ENCODE measurements at regions not wholly inside any gene's neighbourhood (a gene's known extent, or its start where the extent isn't known, plus 50 kb on each side); places are given as distances from the start of the nearest gene placed in this dataset.

GRCh38 chr7:53602817-53603418 lies 567.5 kb downstream of the POM121L12 start:
- TF ChIP-seq RAD21 (IDR thresholded peaks at IDR 0.05; ENCODE audit: insufficient read depth, low read depth, low read length) = no peak
- no peak for TF ChIP-seq NFYB (IDR thresholded peaks at IDR 0.05; ENCODE audit: insufficient read depth, low read depth, low read length)
- no peak for TF ChIP-seq POLR2A (IDR thresholded peaks at IDR 0.05; ENCODE audit: low read depth, low read length)
- TF ChIP-seq USF1 (IDR thresholded peaks at IDR 0.05; ENCODE audit: borderline replicate concordance, extremely low read length, insufficient read depth, low read depth, low read length) = no peak
- no peak for TF ChIP-seq SMAD5 (IDR thresholded peaks at IDR 0.05; ENCODE audit: low read depth)
- no peak for TF ChIP-seq CREM (IDR thresholded peaks at IDR 0.05; ENCODE audit: low read depth)
- TF ChIP-seq RAD51 (IDR thresholded peaks at IDR 0.05) = no peak
- no peak for TF ChIP-seq ZNF274 (IDR thresholded peaks at IDR 0.05; ENCODE audit: insufficient read depth, insufficient read length)
- no peak for TF ChIP-seq CBFB (IDR thresholded peaks at IDR 0.05; ENCODE audit: low read depth)
- no peak for TF ChIP-seq CTCF (IDR thresholded peaks at IDR 0.05 in 2 of 3, conservative IDR thresholded peaks at IDR 0.05 in 1 of 3; ENCODE audit: control insufficient read depth in 2 of 3, extremely low read depth in 1 of 3, insufficient read depth in 1 of 3, low read depth in 3 of 3, low read length in 3 of 3)
- no peak for TF ChIP-seq TAF1 (IDR thresholded peaks at IDR 0.05; ENCODE audit: borderline replicate concordance, low read depth, low read length)
- TF ChIP-seq ATF2 (IDR thresholded peaks at IDR 0.05; ENCODE audit: low read length) = no peak

Measured in GM12878 (cell line).